WTC11 (cell line): ENCODE measurements at regions not wholly inside any gene's neighbourhood (a gene's known extent, or its start where the extent isn't known, plus 50 kb on each side); places are given as distances from the start of the nearest gene placed in this dataset.

Experiments used
- ATAC-seq: fragments of 200-7000 bp; cut with Tn5 transposase; 2 replicates; pipeline ENCODE4 v1.10.0; 2021; ENCODE audit warnings: mild to moderate bottlenecking, moderate library complexity
- CTCF ChIA-PET: fragments of 300-600 bp; sonication (Branson Sonifier 250); formaldehyde crosslinking; loops from one replicate; lab custom pipeline; 2021; ENCODE audit warnings: antibody characterized with exemption; lab: Charles Lee
- POLR2A ChIA-PET: fragments of 350-600 bp; sonication (Branson Sonifier 250); formaldehyde crosslinking; loops from one replicate; lab custom pipeline; 2021; ENCODE audit warnings: antibody characterized with exemption; lab: Charles Lee
- DNase-seq: peaks from one replicate; pipeline ENCODE4 v3.0.0; 2021; ENCODE audit warnings: low spot score
- H3K27ac Mint-ChIP-seq: 2 replicates; pipeline ENCODE4 v1.8.0; 2021; ENCODE audit warnings: mixed read lengths
- H3K27me3 Mint-ChIP-seq: 2 replicates; pipeline ENCODE4 v1.8.0; 2021; ENCODE audit warnings: low read depth, mild to moderate bottlenecking, moderate library complexity, mixed read lengths
- H3K36me3 Mint-ChIP-seq: 2 replicates; pipeline ENCODE4 v1.8.0; 2021; ENCODE audit warnings: mixed read lengths
- H3K4me1 Mint-ChIP-seq: 2 replicates; pipeline ENCODE4 v1.8.0; 2022; ENCODE audit warnings: mixed read lengths
- H3K4me3 Mint-ChIP-seq: 2 replicates; pipeline ENCODE4 v1.8.0; 2021; ENCODE audit warnings: mild to moderate bottlenecking, moderate library complexity, mixed read lengths
- H3K9me3 Mint-ChIP-seq: 2 replicates; pipeline ENCODE4 v1.8.0; 2021; ENCODE audit warnings: mixed read lengths
- ARID4B ChIP-seq: sonication (generic); formaldehyde crosslinking; IDR thresholded peaks from 2 replicates; pipeline ENCODE4 v1.8.0; 2023; ENCODE audit warnings: missing genetic modification reagents, mild to moderate bottlenecking, borderline replicate concordance
- E2F4 ChIP-seq: sonication (generic); formaldehyde crosslinking; IDR thresholded peaks from 2 replicates; pipeline ENCODE4 v1.8.1; 2022; ENCODE audit warnings: low read depth, mild to moderate bottlenecking, moderate library complexity, missing genetic modification reagents, borderline replicate concordance
- ETV6 ChIP-seq: sonication (generic); formaldehyde crosslinking; IDR thresholded peaks from 2 replicates; pipeline ENCODE4 v1.8.1; 2022; ENCODE audit warnings: mild to moderate bottlenecking, missing genetic modification reagents
- FOXK1 ChIP-seq: sonication (generic); formaldehyde crosslinking; IDR thresholded peaks from 2 replicates; pipeline ENCODE4 v1.8.0; 2022; ENCODE audit warnings: mild to moderate bottlenecking, moderate library complexity, missing genetic modification reagents
- GABPB1 ChIP-seq: sonication (generic); formaldehyde crosslinking; IDR thresholded peaks from 2 replicates; pipeline ENCODE4 v1.8.1; 2023; ENCODE audit warnings: mild to moderate bottlenecking, missing genetic modification reagents
- GRHL2 ChIP-seq: fragments of 250-450 bp; sonication (Bioruptor Pico); IDR thresholded peaks from 2 replicates; pipeline ENCODE4 v1.8.0; 2022; ENCODE audit warnings: mild to moderate bottlenecking, moderate library complexity; ENCODE audit not compliant: insufficient replicate concordance, severe bottlenecking
- NFATC4 ChIP-seq: fragments of 250-450 bp; sonication (Bioruptor Pico); IDR thresholded peaks from 2 replicates; pipeline ENCODE4 v1.9.0; 2021; ENCODE audit warnings: mild to moderate bottlenecking
- NR1H2 ChIP-seq: sonication (generic); formaldehyde crosslinking; IDR thresholded peaks from 2 replicates; pipeline ENCODE4 v1.9.0; 2021; ENCODE audit warnings: mild to moderate bottlenecking, moderate library complexity, missing genetic modification reagents
- NR3C1 ChIP-seq: sonication (generic); formaldehyde crosslinking; conservative IDR thresholded peaks from 2 replicates; pipeline ENCODE4 v1.8.1; 2023; ENCODE audit warnings: low read depth, mild to moderate bottlenecking, missing genetic modification reagents
- RELA ChIP-seq: sonication (generic); formaldehyde crosslinking; IDR thresholded peaks from 2 replicates; pipeline ENCODE4 v1.8.1; 2022; ENCODE audit warnings: missing genetic modification reagents, mild to moderate bottlenecking, borderline replicate concordance
- SMAD3 ChIP-seq: sonication (generic); formaldehyde crosslinking; IDR thresholded peaks from 2 replicates; pipeline ENCODE4 v1.8.0; 2022; ENCODE audit warnings: missing genetic modification reagents, mild to moderate bottlenecking, borderline replicate concordance
- SP1 ChIP-seq: sonication (generic); formaldehyde crosslinking; conservative IDR thresholded peaks from 2 replicates; pipeline ENCODE4 v1.8.1; 2022; ENCODE audit warnings: missing genetic modification reagents
- TCF7 ChIP-seq: sonication (generic); formaldehyde crosslinking; IDR thresholded peaks from 2 replicates; pipeline ENCODE4 v1.8.0; 2022; ENCODE audit warnings: mild to moderate bottlenecking, low read depth, missing genetic modification reagents, moderate library complexity
- ZNF138 ChIP-seq: sonication (generic); formaldehyde crosslinking; conservative IDR thresholded peaks from 2 replicates; pipeline ENCODE4 v1.8.1; 2022; ENCODE audit warnings: mild to moderate bottlenecking, moderate library complexity, missing genetic modification reagents
- ZNF317 ChIP-seq: sonication (generic); formaldehyde crosslinking; IDR thresholded peaks from 2 replicates; pipeline ENCODE4 v1.8.1; 2023; ENCODE audit warnings: low read depth, mild to moderate bottlenecking, moderate library complexity, missing genetic modification reagents, borderline replicate concordance
- TF ChIP-seq, protein P1 (sequence below): sonication (generic); formaldehyde crosslinking; IDR thresholded peaks from 2 replicates; pipeline ENCODE4 v1.8.0; 2023; ENCODE audit warnings: mild to moderate bottlenecking, missing genetic modification reagents
- TF ChIP-seq, protein P2 (sequence below): sonication (generic); formaldehyde crosslinking; IDR thresholded peaks from 2 replicates; pipeline ENCODE4 v1.8.0; 2022; ENCODE audit warnings: missing genetic modification reagents
- TF ChIP-seq, protein P3 (sequence below): fragments of 250-450 bp; sonication (Bioruptor Pico); IDR thresholded peaks from 2 replicates; pipeline ENCODE4 v1.9.0; 2021; ENCODE audit warnings: mild to moderate bottlenecking
- TF ChIP-seq, protein P4 (sequence below): sonication (generic); formaldehyde crosslinking; IDR thresholded peaks from 2 replicates; pipeline ENCODE4 v1.8.0; 2022; ENCODE audit warnings: mild to moderate bottlenecking, missing genetic modification reagents

DNA sequence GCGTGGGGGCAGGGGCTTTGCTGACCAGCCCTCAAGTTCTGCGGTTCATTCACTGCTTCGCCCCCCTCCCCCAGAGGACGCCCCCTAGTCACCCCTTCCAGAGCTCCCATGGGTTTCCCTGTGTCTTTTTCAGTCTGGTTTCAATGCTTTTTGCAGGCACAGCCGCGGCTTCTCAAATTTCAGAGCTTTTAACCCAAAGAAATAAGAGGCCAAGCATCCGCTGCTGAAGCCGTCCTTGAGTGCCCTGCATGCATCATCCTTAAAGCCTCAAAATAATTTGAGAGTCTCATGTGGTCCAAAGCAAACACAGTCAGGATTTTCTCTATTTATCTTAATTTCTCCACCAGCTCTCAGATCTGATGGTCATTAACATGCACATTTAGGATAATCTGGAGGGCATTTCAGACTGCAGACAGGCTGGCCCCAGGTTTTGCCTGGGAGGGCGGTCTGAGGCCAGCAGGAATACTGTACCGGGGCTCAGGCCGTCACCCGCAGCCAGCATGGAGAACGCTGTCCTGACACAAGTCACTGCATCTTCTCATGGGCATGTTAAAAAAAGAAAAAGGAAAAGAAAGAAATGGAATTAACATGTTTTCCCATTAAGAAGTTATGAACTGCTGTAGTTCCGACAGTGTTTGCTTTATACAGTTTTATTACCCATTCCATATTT lies 420.8 kb upstream of the IRX4 start (continued):
- no peak for TF ChIP-seq ARID4B (CRISPR knock-in tag)
- no peak for TF ChIP-seq NFATC4 (CRISPR knock-in tag)
- TF ChIP-seq NR1H2 (CRISPR knock-in tag): no peak
- TF ChIP-seq RELA (CRISPR knock-in tag): no peak
- no peak for TF ChIP-seq ZNF138 (CRISPR knock-in tag)
- TF ChIP-seq FOXK1 (CRISPR knock-in tag): no peak
- TF ChIP-seq E2F4 (CRISPR knock-in tag): no peak
- TF ChIP-seq, protein P1, sequence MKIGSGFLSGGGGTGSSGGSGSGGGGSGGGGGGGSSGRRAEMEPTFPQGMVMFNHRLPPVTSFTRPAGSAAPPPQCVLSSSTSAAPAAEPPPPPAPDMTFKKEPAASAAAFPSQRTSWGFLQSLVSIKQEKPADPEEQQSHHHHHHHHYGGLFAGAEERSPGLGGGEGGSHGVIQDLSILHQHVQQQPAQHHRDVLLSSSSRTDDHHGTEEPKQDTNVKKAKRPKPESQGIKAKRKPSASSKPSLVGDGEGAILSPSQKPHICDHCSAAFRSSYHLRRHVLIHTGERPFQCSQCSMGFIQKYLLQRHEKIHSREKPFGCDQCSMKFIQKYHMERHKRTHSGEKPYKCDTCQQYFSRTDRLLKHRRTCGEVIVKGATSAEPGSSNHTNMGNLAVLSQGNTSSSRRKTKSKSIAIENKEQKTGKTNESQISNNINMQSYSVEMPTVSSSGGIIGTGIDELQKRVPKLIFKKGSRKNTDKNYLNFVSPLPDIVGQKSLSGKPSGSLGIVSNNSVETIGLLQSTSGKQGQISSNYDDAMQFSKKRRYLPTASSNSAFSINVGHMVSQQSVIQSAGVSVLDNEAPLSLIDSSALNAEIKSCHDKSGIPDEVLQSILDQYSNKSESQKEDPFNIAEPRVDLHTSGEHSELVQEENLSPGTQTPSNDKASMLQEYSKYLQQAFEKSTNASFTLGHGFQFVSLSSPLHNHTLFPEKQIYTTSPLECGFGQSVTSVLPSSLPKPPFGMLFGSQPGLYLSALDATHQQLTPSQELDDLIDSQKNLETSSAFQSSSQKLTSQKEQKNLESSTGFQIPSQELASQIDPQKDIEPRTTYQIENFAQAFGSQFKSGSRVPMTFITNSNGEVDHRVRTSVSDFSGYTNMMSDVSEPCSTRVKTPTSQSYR (CRISPR knock-in tag): no peak
- TF ChIP-seq, protein P2, sequence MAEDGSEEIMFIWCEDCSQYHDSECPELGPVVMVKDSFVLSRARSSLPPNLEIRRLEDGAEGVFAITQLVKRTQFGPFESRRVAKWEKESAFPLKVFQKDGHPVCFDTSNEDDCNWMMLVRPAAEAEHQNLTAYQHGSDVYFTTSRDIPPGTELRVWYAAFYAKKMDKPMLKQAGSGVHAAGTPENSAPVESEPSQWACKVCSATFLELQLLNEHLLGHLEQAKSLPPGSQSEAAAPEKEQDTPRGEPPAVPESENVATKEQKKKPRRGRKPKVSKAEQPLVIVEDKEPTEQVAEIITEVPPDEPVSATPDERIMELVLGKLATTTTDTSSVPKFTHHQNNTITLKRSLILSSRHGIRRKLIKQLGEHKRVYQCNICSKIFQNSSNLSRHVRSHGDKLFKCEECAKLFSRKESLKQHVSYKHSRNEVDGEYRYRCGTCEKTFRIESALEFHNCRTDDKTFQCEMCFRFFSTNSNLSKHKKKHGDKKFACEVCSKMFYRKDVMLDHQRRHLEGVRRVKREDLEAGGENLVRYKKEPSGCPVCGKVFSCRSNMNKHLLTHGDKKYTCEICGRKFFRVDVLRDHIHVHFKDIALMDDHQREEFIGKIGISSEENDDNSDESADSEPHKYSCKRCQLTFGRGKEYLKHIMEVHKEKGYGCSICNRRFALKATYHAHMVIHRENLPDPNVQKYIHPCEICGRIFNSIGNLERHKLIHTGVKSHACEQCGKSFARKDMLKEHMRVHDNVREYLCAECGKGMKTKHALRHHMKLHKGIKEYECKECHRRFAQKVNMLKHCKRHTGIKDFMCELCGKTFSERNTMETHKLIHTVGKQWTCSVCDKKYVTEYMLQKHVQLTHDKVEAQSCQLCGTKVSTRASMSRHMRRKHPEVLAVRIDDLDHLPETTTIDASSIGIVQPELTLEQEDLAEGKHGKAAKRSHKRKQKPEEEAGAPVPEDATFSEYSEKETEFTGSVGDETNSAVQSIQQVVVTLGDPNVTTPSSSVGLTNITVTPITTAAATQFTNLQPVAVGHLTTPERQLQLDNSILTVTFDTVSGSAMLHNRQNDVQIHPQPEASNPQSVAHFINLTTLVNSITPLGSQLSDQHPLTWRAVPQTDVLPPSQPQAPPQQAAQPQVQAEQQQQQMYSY (CRISPR knock-in tag): no peak

- Mint-ChIP-seq H3K36me3 (no peaks in the 10 kb centered on the region), H3K4me1 (peaks cover 47% of the 10 kb centered on the region), H3K4me3 (no peak overlapping the region), H3K27me3 (no peaks in the 10 kb centered on the region), H3K27ac (no peak overlapping the region), H3K9me3 (no peaks in the 10 kb centered on the region)
- ChIA-PET POLR2A (no interaction called here), CTCF (no interaction called here)
- no peak for ATAC-seq
- DNase-seq: no peak
- TF ChIP-seq SMAD3 (CRISPR knock-in tag) (no peak), GRHL2 (CRISPR knock-in tag) (no peak), RELA (CRISPR knock-in tag) (no peak), SP1 (CRISPR knock-in tag) (no peak), ZNF317 (CRISPR knock-in tag) (no peak), ETV6 (CRISPR knock-in tag) (no peak), NR3C1 (no peak), TCF7 (CRISPR knock-in tag) (no peak), GABPB1 (CRISPR knock-in tag) (no peak)
- TF ChIP-seq, protein P3, sequence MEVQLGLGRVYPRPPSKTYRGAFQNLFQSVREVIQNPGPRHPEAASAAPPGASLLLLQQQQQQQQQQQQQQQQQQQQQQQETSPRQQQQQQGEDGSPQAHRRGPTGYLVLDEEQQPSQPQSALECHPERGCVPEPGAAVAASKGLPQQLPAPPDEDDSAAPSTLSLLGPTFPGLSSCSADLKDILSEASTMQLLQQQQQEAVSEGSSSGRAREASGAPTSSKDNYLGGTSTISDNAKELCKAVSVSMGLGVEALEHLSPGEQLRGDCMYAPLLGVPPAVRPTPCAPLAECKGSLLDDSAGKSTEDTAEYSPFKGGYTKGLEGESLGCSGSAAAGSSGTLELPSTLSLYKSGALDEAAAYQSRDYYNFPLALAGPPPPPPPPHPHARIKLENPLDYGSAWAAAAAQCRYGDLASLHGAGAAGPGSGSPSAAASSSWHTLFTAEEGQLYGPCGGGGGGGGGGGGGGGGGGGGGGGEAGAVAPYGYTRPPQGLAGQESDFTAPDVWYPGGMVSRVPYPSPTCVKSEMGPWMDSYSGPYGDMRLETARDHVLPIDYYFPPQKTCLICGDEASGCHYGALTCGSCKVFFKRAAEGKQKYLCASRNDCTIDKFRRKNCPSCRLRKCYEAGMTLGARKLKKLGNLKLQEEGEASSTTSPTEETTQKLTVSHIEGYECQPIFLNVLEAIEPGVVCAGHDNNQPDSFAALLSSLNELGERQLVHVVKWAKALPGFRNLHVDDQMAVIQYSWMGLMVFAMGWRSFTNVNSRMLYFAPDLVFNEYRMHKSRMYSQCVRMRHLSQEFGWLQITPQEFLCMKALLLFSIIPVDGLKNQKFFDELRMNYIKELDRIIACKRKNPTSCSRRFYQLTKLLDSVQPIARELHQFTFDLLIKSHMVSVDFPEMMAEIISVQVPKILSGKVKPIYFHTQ (CRISPR knock-in tag): no peak
- TF ChIP-seq, protein P4, sequence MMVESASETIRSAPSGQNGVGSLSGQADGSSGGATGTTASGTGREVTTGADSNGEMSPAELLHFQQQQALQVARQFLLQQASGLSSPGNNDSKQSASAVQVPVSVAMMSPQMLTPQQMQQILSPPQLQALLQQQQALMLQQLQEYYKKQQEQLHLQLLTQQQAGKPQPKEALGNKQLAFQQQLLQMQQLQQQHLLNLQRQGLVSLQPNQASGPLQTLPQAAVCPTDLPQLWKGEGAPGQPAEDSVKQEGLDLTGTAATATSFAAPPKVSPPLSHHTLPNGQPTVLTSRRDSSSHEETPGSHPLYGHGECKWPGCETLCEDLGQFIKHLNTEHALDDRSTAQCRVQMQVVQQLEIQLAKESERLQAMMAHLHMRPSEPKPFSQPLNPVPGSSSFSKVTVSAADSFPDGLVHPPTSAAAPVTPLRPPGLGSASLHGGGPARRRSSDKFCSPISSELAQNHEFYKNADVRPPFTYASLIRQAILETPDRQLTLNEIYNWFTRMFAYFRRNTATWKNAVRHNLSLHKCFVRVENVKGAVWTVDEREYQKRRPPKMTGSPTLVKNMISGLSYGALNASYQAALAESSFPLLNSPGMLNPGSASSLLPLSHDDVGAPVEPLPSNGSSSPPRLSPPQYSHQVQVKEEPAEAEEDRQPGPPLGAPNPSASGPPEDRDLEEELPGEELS (CRISPR knock-in tag): no peak
Observed at GRCh38 chr5:2302169-2302568, 419.4 kb upstream of the IRX4 start.
